GM20431 (cell line): ENCODE measurements at regions not wholly inside any gene's neighbourhood (a gene's known extent, or its start where the extent isn't known, plus 50 kb on each side); places are given as distances from the start of the nearest gene placed in this dataset.

ENCODE experiments used
- in situ Hi-C: fragments of 300-500 bp; cut with MseI, MboI; formaldehyde crosslinking; loops from one replicate; pipeline ENCODE4 v1.15.0; 2020; ENCODE audit warnings: low sequenced_read_pairs; ENCODE audit not compliant: unreplicated experiment

GRCh38 chr9:106383072-106383471 is 479.9 kb upstream of the ZNF462 start:
- in situ Hi-C loops, result no loop called here

DNA sequence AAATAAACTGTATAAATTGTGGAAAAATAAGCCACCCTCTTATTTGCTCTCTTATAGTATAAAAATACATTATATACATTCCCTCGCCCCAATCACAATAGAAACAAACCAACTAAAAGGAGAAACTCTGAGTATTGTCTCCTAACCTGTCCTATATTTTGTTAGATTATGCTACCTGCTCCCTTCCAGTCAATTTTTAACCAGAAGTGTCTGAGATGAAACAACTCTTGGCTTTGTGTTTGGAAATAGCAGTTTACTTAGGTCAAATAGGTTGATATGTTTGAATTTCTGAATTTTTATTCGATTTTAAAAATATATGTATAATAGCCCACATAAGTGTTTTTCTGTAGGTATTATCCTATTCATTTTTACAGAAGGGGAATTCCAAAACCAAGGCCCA is 475.0 kb upstream of the ZNF462 start:
- in situ Hi-C loops, result no loop called here

GRCh38 chr9:106393226-106393625 is 469.7 kb upstream of the ZNF462 start:
- in situ Hi-C loops, result no loop called here

GRCh38 chr9:106400170-106400569 is 462.8 kb upstream of the ZNF462 start:
- in situ Hi-C loops, result no loop called here

DNA sequence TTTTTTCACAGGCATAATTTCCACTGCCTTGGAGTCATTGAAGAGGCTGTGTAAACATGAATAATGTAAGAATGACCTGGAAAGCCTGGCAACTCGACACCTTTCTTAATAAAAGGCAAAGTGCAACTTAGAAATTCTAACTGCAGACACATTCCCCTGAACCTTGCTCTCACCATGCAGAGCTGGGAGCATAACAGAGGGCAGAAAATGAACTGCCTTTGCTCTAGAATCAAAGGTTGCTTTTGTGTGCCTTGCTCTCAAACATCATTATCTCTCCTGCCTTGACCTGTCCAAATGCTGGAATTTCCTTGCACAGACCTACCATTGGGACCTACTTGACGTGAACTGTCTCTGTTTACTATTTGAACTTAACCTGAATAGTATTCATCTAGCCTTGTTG is 462.0 kb upstream of the ZNF462 start:
- in situ Hi-C loops, result no loop called here

DNA sequence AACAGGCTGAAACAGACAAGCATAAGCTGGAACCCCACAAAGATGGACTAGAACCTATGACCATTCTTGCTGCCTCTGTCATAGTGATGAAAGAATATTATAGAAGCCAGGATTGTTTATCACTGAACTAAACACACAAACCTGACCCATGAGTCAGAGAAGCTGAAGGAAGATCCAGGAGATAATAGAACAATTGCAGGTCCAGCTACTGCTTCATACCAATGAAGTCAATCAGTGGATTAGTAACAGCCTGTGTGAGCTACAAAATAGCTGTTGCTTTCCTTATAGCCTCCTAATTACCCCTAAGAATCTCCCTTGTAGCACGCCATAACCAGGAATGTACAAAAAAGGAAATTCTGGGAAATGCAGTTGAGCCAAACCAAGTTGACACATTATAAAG is 459.9 kb upstream of the ZNF462 start:
- in situ Hi-C loops, result no loop called here

DNA sequence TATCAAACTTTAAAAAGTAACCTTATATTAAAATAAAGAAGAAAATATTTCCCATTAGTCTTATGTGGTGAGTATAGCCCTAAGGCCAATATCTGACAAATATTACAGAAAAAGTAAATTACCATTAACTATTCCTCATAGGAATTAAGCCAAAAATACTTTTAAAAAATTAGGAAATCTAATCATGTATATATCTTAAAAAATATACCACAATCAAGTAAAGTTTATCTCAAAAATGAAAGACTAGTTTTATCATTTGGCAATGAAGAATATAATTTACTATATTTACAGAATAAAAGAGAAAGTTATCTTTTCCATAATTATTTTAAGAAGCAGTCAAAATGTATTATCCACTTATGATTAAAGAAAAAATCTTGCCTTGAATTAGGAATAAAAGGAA is 458.8 kb upstream of the ZNF462 start:
- in situ Hi-C loops, result no loop called here

GRCh38 chr9:106405871-106406435 is 457.0 kb upstream of the ZNF462 start:
- in situ Hi-C loops, result no loop called here

DNA sequence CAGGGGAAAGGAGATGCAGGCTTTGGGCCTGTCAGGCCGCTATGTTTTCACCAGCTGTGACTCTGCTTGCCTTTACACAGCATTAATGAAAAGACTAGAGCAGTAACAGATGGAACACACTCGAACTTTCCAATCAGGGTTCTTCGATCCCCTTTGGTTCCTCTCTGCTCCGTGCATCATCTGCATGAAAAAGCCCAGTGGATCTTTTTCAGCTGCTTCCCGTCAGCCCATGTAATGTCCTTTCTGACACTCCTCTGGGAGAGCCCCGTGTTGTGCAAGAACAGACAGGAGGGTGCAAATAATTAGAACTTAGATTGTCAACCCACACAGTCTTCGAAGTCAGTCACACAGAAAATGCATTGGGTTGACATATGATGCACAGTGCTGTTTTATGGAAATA is 448.9 kb upstream of the ZNF462 start:
- in situ Hi-C loops, result no loop called here

DNA sequence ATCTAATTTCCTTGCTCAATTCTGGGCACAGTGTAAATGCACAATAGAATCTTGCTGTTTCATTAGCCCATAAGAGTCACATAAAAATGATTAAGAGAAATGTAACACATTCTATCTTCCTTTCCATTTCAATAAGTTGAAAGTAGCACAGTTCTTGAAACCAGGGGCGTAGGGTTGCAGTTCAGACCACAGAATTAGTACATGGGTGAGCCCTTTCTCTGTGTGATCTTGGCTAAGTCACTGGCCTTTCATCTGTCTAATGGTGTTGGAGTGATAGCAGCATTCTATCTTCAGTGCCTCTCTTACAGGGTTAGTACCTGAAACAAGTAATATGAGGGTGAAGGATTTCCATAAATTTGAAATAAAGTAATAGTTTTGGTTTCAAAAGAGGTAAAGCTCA is 445.3 kb upstream of the ZNF462 start:
- in situ Hi-C loops, result no loop called here

- in situ Hi-C loops, result no loop called here
These were observed 443.1 kb upstream of the ZNF462 start for GRCh38 chr9:106419829-106420228.

- in situ Hi-C loops, result no loop called here
These were observed 442.4 kb upstream of the ZNF462 start for GRCh38 chr9:106420511-106420944.

DNA sequence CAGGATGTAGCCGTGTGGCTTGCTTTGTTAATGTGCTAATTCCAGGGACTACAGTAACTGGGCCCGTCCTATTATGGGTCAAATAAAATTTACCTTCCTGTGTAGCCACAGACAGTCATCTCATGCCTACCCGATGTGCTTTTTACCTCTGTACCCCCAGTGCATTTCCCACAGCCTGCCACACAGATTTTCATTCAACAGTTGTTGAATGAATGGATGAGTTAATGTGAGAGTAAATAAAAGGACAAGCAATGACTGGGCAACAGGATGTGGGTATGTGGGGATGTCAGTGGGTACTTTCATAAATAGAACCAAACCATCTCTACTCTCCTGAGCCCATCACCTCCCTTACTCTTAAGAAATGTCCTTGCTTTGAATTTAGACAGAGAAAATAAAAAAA is 441.2 kb upstream of the ZNF462 start:
- in situ Hi-C loops, result no loop called here

DNA sequence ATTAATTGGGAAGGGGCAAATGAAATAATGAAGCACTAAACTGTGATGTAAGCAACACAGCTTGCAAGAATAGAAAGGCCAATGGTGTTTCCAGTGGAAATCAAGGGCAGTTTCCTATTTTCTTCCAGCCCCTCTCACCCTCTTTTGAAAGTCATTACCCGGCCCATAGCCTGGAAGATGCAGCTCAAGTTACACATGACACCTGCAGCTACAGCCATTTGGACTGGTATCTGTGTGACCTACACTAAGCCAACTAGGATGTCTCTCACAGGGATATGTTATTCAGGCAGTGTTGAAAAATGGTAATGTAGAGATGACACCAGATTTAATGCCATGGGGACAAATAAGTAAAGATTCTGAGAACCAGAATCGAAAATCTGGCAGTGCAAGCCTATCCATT is 439.4 kb upstream of the ZNF462 start:
- in situ Hi-C loops, result no loop called here

DNA sequence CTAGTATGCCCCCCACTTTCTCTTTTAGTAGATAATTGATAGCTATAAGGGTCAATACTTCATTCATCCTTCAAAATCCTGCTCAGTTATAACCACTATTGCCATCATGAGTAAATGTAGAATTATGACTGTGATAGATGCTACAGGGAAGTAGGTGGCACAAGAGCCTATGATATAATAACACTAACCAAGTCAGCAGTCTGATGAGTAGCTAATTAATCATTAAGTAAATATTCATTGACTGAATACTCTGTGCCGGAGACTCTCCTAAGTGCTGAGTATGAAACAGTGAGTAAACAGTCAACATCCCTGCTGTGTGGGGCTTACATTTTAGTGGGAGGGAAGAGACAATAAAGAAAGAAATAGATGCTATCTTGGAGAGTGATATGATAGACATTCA is 430.3 kb upstream of the ZNF462 start:
- in situ Hi-C loops, result no loop called here

DNA sequence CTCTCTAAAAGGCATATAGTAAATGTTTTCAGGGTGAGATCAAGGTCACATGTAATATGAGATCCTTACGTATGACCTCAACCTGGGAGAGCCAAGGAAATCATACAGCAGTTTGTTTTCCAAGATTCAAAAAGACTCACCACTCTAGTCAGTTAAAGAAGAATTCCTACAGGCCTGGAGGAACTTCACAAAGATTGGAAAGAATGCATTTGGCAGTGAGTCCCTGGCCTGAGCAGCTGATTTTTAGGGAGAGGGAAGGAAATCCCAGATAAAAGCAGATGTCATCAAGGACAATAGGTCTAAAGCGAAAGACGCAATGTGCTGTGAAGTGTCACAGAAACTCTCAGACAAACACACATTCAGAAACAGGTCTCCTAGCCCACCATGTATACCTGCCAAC is 424.0 kb upstream of the ZNF462 start:
- in situ Hi-C loops, result no loop called here

DNA sequence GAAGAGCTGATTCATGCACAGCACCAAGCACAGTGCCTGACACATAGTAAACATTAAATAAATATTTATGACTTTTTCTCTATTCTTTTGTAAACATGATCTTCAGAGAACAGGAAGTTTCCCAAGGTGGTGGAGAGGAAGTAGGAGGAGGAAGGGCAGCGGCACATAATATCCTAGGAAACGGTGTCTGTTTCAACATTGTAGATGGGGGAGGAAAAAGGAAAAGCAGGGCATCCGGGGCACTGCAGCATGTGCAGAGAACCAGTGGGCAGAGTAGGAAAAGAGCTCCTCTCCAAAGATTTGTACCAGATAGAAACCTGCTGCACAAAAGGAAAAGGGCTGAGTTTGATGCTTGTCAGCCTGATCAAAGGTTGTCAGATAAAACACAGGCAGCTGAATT is 421.7 kb upstream of the ZNF462 start:
- in situ Hi-C loops, result no loop called here

DNA sequence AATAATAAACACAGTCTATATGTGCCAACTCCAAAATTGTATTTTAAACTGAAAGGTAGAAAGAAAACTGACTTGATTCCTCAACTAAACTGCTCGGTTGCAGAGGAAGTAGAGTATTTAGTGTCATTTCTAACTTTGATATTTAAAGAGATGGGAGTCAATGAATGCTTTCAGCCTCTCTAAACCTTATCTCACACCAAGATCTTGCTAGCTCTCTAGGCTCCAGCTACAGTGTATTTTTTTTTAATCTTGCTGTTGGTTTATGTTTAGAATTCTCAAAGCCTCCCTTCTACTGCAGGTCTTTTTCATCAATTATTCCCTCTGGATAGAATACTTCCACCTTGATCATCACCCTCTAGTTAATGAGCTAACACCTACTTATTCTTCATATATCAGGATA is 419.4 kb upstream of the ZNF462 start:
- in situ Hi-C loops, result no loop called here

DNA sequence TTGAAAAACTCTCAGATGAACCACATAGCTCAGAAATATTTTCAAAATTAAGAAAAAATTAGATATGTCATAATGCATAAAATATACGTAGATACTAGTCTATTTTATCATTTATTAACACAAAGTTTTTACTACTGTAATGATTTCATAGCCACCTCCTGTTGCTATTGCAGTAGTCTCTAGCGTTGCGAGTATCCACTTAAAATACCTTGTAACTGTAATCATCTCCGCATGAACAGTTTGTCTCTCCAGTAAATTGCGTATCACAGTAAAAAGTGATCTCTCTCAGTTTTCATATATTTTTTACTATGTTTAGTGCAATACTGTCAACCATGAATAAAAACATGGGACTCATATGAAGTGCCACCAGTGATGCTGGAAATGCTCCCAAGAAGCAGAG is 417.9 kb upstream of the ZNF462 start:
- in situ Hi-C loops, result no loop called here

GRCh38 chr9:106449336-106449927 is 413.5 kb upstream of the ZNF462 start:
- in situ Hi-C loops, result no loop called here

- in situ Hi-C loops, result no loop called here
These were observed 412.4 kb upstream of the ZNF462 start for GRCh38 chr9:106450549-106450948.

GRCh38 chr9:106451223-106451622 is 411.7 kb upstream of the ZNF462 start:
- in situ Hi-C loops, result no loop called here
